NCI-H2227 (cell line): ENCODE measurements at regions not wholly inside any gene's neighbourhood (a gene's known extent, or its start where the extent isn't known, plus 50 kb on each side); places are given as distances from the start of the nearest gene placed in this dataset.
"Not testable (repeated sequence)": the region's sequence is repeated elsewhere in the genome, so short reads cannot be mapped to it uniquely, and the experiment has no call there.

ENCODE experiments used
- DNase-seq: peaks from one replicate; lab custom pipeline; 2025; ENCODE audit not compliant: unreplicated experiment; lab: John Stamatoyannopoulos, UW

DNA sequence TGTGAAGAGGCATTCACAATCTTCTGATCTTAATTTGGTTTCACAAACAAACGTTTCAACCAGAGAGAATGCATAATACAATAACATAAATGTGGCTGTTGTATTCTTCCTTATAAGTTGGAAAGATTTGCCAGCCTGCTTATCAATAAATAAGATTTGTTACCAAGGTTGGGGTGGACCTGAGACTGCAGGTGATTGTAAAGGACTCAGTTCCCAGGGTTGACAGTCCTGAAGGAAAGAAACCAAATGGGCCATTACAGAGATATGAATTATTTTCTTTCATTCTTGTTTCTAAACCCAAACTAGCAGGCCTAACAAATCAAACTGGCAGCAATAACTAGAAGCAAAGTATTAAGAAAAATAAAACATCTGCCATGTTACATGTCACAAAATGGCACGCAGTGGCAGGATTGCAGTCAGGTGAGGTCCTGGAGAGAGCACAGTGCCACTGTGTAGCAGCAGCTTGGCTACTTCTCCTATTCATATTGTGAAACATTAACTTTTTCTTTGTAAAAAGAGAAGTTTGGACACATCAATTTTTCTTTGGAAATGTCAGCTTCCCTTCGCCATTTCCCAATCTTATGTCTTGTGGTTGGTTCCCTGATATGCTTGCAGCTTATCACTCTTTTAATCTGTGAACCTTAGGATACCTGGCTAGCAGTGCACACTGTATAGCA, 133.8 kb upstream of the EMCN start:
- DNase-seq: no peak

DNA sequence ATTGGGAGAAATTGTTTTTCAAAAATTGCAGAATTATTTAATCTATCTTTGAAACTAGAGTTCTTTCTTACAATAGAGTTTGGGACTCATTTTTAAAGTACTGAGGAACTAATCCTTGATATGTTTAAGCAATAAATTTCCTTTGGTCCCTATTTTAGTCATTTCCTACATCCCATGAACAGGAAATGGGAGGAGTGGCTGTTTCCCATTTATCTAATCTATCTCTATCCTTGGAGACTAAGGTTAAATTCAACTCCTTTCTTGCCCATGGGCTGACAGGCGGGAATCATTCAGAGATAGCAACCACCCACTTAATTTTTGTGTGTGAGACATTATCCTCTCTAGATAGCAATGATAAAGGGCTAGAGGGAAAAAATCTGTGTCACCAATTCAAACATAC, 131.6 kb upstream of the EMCN start:
- DNase-seq: no peak

DNA sequence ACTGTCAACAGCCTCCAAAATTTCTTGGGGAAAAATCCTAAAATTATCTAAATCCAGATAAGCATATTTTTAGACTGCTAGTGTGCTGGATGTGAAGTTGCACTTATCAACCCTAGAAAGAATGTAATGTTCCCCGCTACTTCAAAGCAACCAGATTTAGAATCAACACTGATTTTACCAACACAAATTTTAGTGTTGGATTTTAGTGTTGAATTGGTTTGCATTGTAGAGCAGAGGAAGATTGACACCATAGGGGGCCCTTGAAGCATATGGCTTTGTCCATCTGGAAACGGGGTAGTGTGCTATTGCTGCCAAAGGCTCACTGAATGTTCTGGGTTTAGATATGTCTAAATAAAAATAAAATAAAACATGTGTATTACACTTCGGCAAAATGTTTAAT, 126.3 kb upstream of the EMCN start:
- DNase-seq: no peak

DNA sequence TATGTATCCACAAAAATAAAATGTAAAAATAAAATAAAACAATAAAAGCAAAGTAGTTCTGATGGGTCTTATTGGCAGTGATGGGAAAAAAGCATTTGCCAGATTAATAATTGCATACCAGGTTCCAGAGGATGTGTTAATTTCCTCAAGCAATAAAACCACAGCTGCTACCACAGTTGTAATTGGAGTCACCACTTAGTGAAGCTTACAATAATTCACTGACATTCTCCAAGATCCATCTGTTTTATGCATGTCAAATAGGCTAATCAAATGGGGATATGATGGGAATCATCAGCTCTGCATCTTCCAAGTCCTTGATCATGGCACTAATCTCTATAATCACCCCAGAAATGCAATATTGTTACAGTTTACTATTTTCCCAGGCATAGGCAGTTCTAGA, 123.5 kb upstream of the EMCN start:
- no peak for DNase-seq

DNA sequence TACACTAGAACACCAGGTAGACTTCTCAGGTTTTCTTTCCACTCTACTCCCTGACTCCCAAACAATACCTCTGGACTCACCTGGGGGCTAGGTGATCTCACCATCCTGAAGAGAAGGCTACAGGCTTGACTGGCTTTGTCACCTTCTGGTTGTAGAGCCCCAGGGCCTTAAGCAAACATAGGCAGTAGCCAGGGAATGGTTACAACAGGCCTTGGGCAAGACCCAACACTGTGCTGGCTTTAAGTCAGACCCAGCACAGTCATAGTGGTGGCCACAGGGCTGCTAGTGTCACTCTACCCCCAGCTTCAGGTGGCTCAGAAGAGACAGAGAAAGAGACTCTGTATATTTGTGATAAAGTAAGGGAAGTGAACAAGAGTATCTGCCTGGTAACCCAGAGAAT, 118.1 kb upstream of the EMCN start:
- DNase-seq: no peak

DNA sequence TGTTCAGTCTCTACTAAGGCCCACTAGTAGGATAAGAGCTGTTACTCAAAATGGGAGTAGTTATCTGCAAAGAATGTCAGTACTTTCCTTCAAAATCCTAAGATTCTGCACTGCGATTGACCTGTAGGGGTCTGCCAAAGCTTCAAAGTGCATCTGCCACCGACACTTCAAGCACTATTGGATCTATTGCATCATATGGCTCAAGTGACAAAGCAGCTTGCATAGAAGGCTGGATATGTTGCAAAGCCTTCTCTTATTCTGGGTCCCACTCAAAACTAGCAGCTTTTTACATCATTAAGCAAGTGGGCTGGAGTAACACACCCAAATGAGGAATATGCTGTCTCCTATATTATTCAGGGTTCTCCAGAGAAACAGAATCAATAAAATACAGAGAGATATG, 115.4 kb upstream of the EMCN start:
- no peak for DNase-seq

DNA sequence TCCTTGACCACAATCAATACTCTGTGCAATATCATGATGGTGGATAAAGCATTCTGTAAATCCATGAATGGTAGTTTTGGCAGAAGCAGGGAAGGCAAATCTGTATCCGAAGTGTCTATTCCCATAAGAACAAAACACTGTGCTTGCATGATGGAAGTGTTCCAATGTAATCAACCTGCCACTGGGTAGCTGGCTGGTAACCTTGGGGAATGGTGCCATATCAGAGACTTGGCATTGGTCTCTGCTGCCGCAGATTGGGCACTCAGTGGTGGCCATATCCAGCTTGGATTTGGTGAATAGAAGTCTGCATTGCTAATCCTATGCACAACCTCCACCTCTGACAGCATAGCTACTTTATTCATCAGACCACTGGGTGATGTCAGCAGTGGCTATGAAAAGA, 114.3 kb upstream of the EMCN start:
- DNase-seq: no peak

DNA sequence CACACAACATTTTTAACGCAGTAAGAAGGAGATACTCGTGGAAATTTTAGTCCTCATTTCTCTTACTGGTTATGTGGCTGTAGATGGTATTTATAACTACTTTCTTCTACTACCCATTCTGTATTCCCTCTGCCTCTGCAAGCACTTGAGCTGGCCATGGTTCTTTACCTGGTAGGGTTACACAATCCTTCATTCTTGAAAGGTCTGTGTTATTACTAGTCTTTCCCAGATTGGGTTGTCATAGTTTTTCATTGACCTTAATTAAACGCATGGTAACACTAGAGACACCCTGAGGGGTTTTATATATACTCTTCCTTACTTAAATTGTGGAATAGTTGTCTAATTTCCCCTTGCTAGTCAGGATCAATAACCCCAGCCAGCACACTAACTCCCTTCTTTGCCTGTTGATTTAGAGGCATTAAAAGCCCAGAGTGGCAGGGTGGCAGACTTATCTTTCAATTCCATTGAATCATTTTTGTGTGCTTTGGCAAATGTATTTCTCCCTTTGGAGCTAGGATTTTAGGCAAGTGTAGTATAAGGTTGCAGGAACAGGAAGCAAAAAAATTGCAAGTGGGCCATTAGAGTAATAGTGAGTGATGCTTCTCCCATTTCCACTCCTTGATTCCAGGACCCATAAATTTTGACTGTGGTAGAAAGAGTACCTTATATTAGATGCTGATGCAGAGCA, 113.6 kb upstream of the EMCN start:
- no peak for DNase-seq

DNA sequence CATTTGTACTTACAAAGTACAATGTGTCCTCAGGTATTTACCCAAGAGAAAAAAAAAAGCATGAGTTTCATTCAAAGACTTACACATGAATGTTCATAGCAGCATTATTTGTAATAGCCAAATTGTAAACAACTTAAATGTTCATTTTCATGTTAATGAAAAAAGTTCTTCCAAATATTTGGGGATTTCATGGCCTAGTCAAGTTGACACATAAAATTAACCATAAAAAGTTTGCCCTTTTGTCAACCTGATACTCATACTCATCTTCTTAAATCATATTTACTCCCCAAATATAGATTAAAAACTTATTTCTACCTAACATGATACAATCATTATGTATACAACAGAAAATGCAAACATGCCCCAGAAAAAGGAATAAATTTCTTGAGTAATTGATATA, 112.5 kb upstream of the EMCN start:
- no peak for DNase-seq

DNA sequence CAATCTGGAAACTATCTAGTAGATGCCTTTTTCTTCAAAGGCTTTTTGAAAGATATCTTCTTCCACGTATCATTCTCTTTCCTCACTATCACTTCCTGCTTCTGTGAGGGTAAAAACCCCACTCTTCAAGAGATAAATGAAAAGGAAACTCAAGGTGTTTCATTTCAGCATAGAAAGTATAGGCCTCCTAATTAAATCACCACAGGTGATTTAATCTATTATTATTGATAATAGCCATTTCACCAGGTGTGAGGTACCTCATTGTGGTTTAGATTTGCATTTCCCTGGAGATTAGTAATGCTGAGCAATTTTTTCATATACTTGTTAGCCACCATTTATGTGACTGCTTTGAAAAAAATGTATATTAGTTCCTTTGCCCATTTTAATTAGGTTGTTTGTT, 92.0 kb upstream of the EMCN start:
- DNase-seq: no peak

DNA sequence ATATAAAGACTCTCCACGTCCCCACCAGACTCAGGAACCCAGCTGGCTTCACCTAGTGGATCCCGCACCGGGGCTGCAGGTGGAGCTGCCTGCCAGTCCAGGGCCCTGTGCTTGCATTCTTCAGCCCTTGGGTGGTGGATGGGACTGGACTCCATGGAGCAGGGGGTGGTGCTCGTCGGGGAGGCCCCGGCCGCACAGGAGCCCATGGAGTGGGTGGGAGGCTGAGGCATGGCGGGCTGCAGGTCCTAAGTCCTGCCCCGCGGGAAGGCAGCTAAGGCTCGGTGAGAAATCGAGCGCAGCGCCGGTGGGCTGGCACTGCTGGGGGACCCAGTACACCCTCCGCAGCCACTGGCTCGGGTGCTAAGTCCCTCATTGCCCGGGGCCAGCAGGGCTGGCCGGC, 90.8 kb upstream of the EMCN start:
- not testable (repeated sequence) for DNase-seq

DNA sequence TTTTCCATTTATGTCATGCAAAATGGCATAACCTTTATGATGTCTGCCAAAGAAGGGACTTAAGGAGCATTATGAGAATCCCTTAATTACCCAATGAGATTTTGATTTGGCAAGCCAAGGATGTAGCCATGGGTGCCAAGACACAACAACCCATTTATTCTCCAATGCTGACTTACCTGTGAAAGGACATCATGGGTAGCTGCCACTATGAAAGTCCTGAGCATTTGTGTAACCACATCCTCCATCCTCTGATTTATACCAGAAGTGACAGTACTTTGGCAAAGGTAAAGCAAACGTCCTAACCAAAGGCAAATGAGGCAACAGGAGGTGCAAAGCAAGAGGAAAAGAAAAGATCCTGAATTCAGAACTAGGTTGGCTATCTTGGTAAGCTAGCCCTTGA, 87.3 kb upstream of the EMCN start:
- DNase-seq: no peak

DNA sequence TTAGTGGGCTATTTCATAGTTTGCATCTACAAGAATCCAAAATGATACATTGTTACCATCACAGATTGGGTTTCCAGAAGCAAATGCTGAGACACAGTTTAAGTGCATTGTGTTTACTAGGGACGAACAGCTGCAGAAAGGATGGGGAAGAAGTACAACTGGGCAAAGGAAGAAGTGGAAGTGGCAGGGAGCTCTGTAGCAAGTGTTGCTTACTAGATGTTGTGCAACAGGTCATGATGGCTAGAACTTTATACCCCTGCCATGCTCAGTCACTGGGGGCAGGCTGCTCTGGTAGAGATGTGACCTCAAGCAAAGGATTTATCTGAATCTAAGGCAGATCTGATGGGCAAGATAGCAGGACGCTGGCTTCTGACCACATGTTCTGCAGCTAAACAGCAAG, 76.1 kb upstream of the EMCN start:
- no peak for DNase-seq

DNA sequence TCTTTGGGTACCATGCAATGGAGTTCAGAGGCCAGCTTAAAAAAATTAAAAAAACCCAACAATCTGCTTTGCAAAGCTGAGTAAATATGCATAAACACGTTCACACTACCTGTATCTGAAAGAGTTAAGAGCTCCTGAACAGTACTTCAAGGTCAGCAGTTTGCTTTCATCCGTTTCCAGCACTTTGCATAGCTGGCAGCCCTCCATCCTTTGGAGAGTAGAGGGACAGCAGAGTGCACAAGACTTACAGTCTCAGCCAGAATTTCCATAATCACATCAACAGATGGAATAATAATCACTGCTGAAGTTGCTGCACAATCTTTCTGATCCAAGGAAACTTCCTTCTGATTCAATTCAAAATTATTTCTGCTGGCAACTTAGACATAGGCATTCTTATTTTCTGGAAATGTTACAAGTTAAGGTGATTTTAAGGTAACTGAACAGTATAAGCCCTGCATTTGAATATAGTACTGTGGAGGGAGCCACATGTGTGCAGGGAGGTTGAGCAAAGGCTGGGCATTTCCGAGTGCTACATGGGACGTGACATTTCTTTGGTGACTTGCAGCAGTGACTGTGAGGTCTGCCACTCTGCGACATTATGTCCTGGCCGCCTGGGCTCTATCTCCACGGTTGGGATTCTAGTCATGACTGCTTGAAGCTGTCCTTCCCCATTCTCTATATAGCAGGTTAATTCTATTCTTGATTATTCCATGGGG, 73.5 kb upstream of the EMCN start:
- DNase-seq: no peak

DNA sequence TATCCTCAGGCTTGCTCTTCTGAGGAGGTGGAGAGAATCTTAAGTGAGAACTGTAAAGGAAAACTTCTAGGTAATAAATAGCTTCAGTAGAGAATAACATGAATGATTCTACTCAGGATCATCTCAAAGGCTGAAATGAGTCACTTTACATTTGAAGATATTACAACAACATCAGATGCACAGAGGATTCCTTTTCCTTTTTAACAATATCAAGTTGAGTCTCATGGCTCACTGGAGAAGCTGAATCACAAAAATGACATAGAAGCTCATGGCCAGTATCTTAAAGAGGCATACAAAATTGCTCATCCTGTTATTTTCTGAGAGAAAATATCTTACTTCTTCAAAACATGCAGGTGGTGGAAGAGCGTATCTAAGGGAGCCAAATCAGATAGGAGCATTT, 72.5 kb upstream of the EMCN start:
- no peak for DNase-seq

DNA sequence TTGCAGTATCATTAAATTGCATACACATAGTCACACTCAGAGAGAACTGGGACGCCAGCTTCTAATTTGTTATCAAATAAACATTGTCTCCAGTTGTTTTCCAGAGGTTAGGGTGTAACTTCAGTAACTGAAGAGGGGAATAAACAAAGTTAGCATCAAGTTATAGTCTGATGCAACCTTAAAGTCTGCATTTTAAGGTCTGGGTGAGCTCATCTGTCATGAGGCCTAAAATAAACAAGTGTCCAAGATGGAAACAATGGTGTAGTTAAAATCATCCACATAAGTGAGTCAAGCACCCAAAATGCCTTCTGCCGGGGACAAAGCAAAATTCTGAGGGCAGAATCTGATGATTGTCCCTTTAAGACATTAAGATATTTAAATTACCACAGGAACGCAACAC, 70.3 kb upstream of the EMCN start:
- no peak for DNase-seq

DNA sequence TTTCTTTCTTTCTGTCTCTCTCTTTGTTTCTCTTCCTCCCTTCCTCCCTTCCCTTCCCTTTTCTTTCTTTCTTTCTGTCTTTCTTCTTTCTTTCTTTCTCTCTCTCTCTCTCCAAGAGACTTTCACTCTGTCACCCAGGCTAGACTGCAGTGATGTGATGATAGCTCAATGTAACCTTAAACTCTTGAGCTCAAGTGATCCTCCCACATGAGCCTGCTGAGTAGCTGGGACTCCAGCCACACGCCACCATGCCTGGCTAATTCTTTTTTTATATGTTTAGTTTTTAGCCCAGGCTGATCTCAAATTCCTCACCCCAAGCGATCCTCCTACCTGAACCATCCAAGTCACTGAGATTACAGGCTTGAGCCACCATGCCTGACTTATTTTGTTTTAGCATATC, 64.3 kb upstream of the EMCN start:
- DNase-seq: no peak

DNA sequence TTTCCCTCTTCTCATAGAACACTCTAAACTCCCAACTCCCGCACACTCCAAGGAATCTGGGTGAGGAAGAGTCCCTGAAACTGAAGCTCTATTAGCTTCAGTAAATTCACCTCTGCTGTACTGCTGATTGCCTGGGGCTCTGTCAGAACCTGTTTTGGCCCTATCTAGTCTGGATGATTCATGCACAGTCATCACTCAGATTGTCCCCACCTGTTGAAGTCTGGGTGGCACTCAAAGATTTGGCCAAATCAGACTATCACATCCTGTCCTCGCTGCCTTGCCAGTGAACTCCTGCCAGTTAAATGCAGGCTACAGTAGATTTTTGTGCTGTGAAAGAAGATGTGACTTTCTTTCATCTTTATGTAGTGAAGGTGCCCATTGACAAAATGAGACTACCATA, 63.5 kb upstream of the EMCN start:
- no peak for DNase-seq

DNA sequence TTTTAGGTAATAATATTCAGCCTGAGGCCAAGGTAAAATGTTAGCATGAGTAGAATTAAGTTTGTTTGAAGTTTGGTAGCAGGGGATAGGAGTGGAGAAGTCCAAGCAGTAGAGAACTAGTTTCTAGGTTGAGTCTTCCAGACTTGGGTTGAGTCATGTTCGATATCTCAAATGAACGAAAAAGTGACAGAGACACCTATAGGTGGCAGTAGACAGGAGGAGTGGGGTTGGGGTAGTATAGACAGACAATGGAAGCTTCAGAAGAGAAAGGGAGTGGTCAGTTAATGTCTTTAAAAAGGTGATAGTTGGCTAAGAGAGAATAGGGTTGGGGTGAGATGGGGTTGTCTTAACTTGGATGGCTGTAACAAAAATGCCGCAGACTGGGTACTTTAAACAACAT, 58.7 kb upstream of the EMCN start:
- DNase-seq: no peak

DNA sequence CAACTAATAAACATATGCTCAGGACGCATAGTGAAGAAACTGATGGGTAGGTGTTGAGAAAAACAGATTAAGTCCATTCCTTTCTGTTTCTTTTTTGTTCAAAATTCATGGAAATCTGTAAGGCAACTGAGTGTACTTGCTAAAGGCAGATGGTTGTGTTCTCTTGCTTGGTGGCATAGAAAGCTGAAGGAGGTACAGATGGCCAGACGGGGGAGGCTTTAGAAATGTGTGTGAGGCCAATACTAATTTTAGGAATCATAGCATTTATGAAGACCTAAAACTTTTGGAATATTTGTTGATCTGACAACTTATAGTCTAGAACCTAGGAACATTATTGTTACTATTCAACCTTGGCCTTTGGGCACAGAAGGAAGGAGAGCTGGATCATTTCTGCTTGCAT, 56.8 kb upstream of the EMCN start:
- DNase-seq: no peak

DNA sequence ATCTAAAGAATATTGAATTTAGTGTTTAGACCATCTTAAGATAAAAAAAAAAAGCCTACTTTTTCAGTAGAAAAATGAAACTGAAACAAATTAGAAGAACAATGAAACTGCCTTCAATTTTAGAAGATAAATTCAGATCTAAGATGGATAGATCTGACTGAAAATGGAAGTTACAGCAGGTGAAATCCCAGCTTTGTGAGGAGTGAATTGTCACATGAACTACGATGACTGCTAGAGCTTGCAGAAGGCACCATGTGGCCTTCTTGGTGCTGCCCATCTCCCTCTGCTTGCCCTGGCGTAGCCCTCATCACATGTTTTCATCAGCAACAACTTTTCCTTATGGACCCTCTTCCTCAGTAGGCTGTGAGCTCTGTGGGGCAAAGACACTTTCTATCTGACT, 51.4 kb upstream of the EMCN start:
- no peak for DNase-seq
